DOHH2 (cell line): ENCODE measurements at regions not wholly inside any gene's neighbourhood (a gene's known extent, or its start where the extent isn't known, plus 50 kb on each side); places are given as distances from the start of the nearest gene placed in this dataset.

Experiments used
- EZH2phosphoT487 ChIP-seq: fragments of 200-600 bp; sonication (generic); IDR thresholded peaks from 2 replicates; pipeline ENCODE4 v1.6.1; 2017; ENCODE audit warnings: borderline replicate concordance, mild to moderate bottlenecking, antibody characterized with exemption, low read length, moderate library complexity, mixed read lengths
- TF ChIP-seq, protein P1 (sequence below): fragments of 200-600 bp; sonication (generic); IDR thresholded peaks from one replicate; pipeline ENCODE4 v1.5.1; 2014; ENCODE audit warnings: antibody characterized with exemption, mild to moderate bottlenecking, low read depth, low read length; ENCODE audit not compliant: poor library complexity, severe bottlenecking

DNA sequence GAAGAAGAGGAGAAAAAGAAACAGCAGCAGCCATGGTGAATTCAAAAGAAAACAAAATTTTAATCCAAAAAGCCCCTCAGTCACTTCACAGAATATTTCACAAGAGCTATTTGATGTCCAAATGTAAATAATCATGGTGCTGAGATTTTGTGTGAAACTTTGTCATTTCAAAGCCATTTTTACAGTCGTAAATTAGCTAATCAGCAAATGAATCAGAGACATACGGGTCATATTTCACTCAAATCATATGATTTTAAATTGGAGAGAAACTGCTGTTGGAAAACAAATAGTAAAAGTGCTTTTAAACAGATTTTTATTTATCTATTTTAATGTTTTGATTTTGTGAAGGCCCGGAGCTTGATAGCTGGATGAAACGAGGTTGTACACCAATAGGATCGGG lies 101.4 kb upstream of the SMIM23 start:
- TF ChIP-seq, protein P1, sequence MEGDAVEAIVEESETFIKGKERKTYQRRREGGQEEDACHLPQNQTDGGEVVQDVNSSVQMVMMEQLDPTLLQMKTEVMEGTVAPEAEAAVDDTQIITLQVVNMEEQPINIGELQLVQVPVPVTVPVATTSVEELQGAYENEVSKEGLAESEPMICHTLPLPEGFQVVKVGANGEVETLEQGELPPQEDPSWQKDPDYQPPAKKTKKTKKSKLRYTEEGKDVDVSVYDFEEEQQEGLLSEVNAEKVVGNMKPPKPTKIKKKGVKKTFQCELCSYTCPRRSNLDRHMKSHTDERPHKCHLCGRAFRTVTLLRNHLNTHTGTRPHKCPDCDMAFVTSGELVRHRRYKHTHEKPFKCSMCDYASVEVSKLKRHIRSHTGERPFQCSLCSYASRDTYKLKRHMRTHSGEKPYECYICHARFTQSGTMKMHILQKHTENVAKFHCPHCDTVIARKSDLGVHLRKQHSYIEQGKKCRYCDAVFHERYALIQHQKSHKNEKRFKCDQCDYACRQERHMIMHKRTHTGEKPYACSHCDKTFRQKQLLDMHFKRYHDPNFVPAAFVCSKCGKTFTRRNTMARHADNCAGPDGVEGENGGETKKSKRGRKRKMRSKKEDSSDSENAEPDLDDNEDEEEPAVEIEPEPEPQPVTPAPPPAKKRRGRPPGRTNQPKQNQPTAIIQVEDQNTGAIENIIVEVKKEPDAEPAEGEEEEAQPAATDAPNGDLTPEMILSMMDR, result no peak
- no peak for TF ChIP-seq EZH2phosphoT487
